HCT116 (cell line): ENCODE measurements at regions not wholly inside any gene's neighbourhood (a gene's known extent, or its start where the extent isn't known, plus 50 kb on each side); places are given as distances from the start of the nearest gene placed in this dataset.

Source experiments
- ATAC-seq: fragments of 200-7000 bp; cut with Tn5 transposase; 2 replicates; pipeline ENCODE4 v1.9.1; 2020; ENCODE audit warnings: mild to moderate bottlenecking, moderate library complexity
- BruUV-seq: library from RNA; stranded (reverse); fragments of 400-500 nt; replicated peaks from 2 replicates; lab custom pipeline; 2021; lab: Mats Ljungman, UMichigan
- CTCF ChIA-PET: fragments of 300-600 bp; sonication (Branson Sonifier 250); formaldehyde crosslinking; loops from one replicate; lab custom pipeline; 2021; ENCODE audit warnings: antibody characterized with exemption; lab: Charles Lee
- POLR2A ChIA-PET: fragments of 300-600, 350-600 bp; sonication (Branson Sonifier 250); formaldehyde crosslinking; loops from one replicate; lab custom pipeline; 2021; ENCODE audit warnings: antibody characterized with exemption; lab: Charles Lee
- RAD21 ChIA-PET, 2 experiments: fragments of 300-600 bp; sonication (Branson Sonifier 250); formaldehyde crosslinking; loops; one replicate each; lab custom pipeline; 2023; ENCODE audit warnings: low total read pairs in 2 of 2; ENCODE audit not compliant: uncharacterized antibody in 2 of 2, unreplicated experiment in 2 of 2, low non-redundant PET in 1 of 2; lab: Charles Lee
- DNase-seq: peaks from one replicate; pipeline ENCODE4 v3.0.0-alpha.2; 2010; ENCODE audit warnings: low read depth, low spot score
- H2AFZ ChIP-seq: fragments of 200-600 bp; shearing (Covaris generic), sonication (generic); 2 replicates; pipeline ENCODE4 v1.6.1; 2017; ENCODE audit warnings: low read depth, mixed run types, mixed read lengths, antibody characterized with exemption, low read length; ENCODE audit not compliant: poor library complexity, severe bottlenecking
- H3K27ac ChIP-seq: 2 replicates; pipeline ENCODE4 v1.5.1; 2012; ENCODE audit warnings: low read depth, low read length
- H3K27me3 ChIP-seq: fragments of 200-600 bp; sonication (generic); 2 replicates; pipeline ENCODE4 v1.6.1; 2016; ENCODE audit warnings: mixed run types, low read length, mixed read lengths; ENCODE audit not compliant: insufficient read depth
- H3K36me3 ChIP-seq, 2 experiments: fragments of 200-500 bp in 1 of 2; fragments of 200-600 bp in 1 of 2; sonication (Bioruptor generic) in 1 of 2; sonication (generic) in 1 of 2; 2 replicates each; pipeline versions ENCODE4 v1.5.1 to v1.6.1; 2014 to 2016; ENCODE audit warnings: low read length in 2 of 2, inconsistent platforms in 1 of 2, mixed read lengths in 1 of 2, mixed run types in 1 of 2; ENCODE audit not compliant: insufficient read depth in 2 of 2, control insufficient read depth in 1 of 2
- H3K4me1 ChIP-seq, 2 experiments: fragments of 200-600 bp in 1 of 2; sonication (generic) in 1 of 2; 2 replicates each; pipeline versions ENCODE4 v1.5.1 to v1.6.1; 2012 to 2017; ENCODE audit warnings: low read length in 2 of 2, inconsistent platforms in 1 of 2, mild to moderate bottlenecking in 1 of 2, mixed read lengths in 1 of 2, mixed run types in 1 of 2, moderate library complexity in 1 of 2; ENCODE audit not compliant: insufficient read depth in 2 of 2, control insufficient read depth in 1 of 2
- H3K4me2 ChIP-seq: fragments of 200-600 bp; sonication (generic); 2 replicates; pipeline ENCODE4 v1.6.1; 2017; ENCODE audit warnings: mixed run types, low read length, mixed read lengths
- H3K4me3 ChIP-seq, 2 experiments: fragments of 200-600 bp in 1 of 2; sonication (generic) in 1 of 2; replicated peaks in 1 of 2; 2 replicates each; pipeline ENCODE4 v1.5.1; 2011 to 2016; ENCODE audit warnings: low read length in 2 of 2, control low read depth in 1 of 2, low read depth in 1 of 2, mild to moderate bottlenecking in 1 of 2, mixed read lengths in 1 of 2, mixed run types in 1 of 2
- H3K79me2 ChIP-seq: fragments of 200-600 bp; sonication (generic); 2 replicates; pipeline ENCODE4 v1.6.1; 2017; ENCODE audit warnings: mild to moderate bottlenecking, mixed run types, low read length, moderate library complexity, mixed read lengths; ENCODE audit not compliant: insufficient read depth
- H3K9ac ChIP-seq: fragments of 200-600 bp; sonication (generic); 2 replicates; pipeline ENCODE4 v1.6.1; 2016; ENCODE audit warnings: low read length, mixed read lengths
- H3K9me2 ChIP-seq: fragments of 200-600 bp; sonication (generic), shearing (Covaris generic); 2 replicates; pipeline ENCODE4 v1.6.1; 2017; ENCODE audit warnings: mixed run types, mild to moderate bottlenecking, moderate library complexity; ENCODE audit not compliant: insufficient read depth
- H3K9me3 ChIP-seq, 2 experiments: fragments of 200-500 bp in 1 of 2; fragments of 200-600 bp in 1 of 2; sonication (Bioruptor generic) in 1 of 2; sonication (generic) in 1 of 2; 2 replicates each; pipeline ENCODE4 v1.6.1; 2014 to 2017; ENCODE audit warnings: low read length in 2 of 2, mixed read lengths in 2 of 2, inconsistent platforms in 1 of 2, low read depth in 1 of 2, mild to moderate bottlenecking in 1 of 2, mixed run types in 1 of 2, moderate library complexity in 1 of 2; ENCODE audit not compliant: control insufficient read depth in 1 of 2, insufficient read depth in 1 of 2
- H4K20me1 ChIP-seq: fragments of 200-600 bp; sonication (generic), shearing (Covaris generic); 2 replicates; pipeline ENCODE4 v1.6.1; 2017; ENCODE audit warnings: mixed run types, mild to moderate bottlenecking, moderate library complexity; ENCODE audit not compliant: insufficient read depth
- ATF3 ChIP-seq: IDR thresholded peaks from 2 replicates; pipeline ENCODE4 v1.6.1; 2012
- CBX3 ChIP-seq: IDR thresholded peaks from 2 replicates; pipeline ENCODE4 v1.6.1; 2012; ENCODE audit warnings: low read depth
- CEBPB ChIP-seq: IDR thresholded peaks from 2 replicates; pipeline ENCODE4 v1.6.1; 2012; ENCODE audit warnings: low read depth
- EZH2 ChIP-seq: fragments of 200-600 bp; sonication (generic); IDR thresholded peaks from 2 replicates; pipeline ENCODE4 v1.6.1; 2017; ENCODE audit warnings: antibody characterized with exemption, mixed run types
- EZH2phosphoT487 ChIP-seq: fragments of 200-600 bp; IDR thresholded peaks from 2 replicates; pipeline ENCODE4 v1.6.1; 2018; ENCODE audit warnings: antibody characterized with exemption, borderline replicate concordance
- JUND ChIP-seq: IDR thresholded peaks from 2 replicates; pipeline ENCODE4 v1.6.1; 2012
- MAX ChIP-seq: IDR thresholded peaks from 2 replicates; pipeline ENCODE4 v1.6.1; 2012
- POLR2A ChIP-seq: IDR thresholded peaks from 2 replicates; pipeline ENCODE4 v1.7.0; 2011; ENCODE audit warnings: borderline replicate concordance; ENCODE audit not compliant: insufficient read depth, insufficient read length; ENCODE audit errors: extremely low read depth
- RAD21 ChIP-seq: IDR thresholded peaks from 2 replicates; pipeline ENCODE4 v1.6.1; 2012; ENCODE audit warnings: low read depth, mild to moderate bottlenecking
- REST ChIP-seq: IDR thresholded peaks from 2 replicates; pipeline ENCODE4 v1.6.1; 2012; ENCODE audit warnings: low read depth
- SIN3A ChIP-seq: IDR thresholded peaks from 2 replicates; pipeline ENCODE4 v1.6.1; 2012; ENCODE audit warnings: low read depth
- YY1 ChIP-seq: IDR thresholded peaks from 2 replicates; pipeline ENCODE4 v1.6.1; 2011; ENCODE audit warnings: low read length, low read depth, moderate library complexity, mild to moderate bottlenecking; ENCODE audit not compliant: insufficient replicate concordance; ENCODE audit errors: extremely low read depth
- ZNF274 ChIP-seq: fragments of 200-500 bp; sonication (Bioruptor generic); IDR thresholded peaks from 2 replicates; pipeline ENCODE4 v1.6.1; 2014; ENCODE audit warnings: mild to moderate bottlenecking, low read depth, low read length, inconsistent platforms
- intact Hi-C: fragments of 100-400 bp; cut with micrococcal nuclease; formaldehyde crosslinking; loops from 2 replicates; pipeline ENCODE4 v1.10.0; 2022

- Histone ChIP-seq H3K4me1 (peaks cover 0 to 9% of the 10 kb centered on the region in 2 experiments; a peak in 1 of 4 replicates), H3K4me2 (no peak overlapping the region), H4K20me1 (no peaks in the 10 kb centered on the region), H3K4me3 (no peak overlapping the region), H3K27ac (no peak overlapping the region), H3K9ac (no peak overlapping the region), H3K9me3 (no peaks in the 10 kb centered on the region), H3K36me3 (no peaks in the 10 kb centered on the region), H3K9me2 (no peaks in the 10 kb centered on the region), H3K27me3 (no peaks in the 10 kb centered on the region), H3K79me2 (no peaks in the 10 kb centered on the region), H2AFZ (no peak overlapping the region)
- no peak for DNase-seq
- ChIA-PET POLR2A (no interaction called here), RAD21 (no interaction called here), CTCF (no interaction called here)
- BruUV-seq, result no TSS peak
- no peak for ATAC-seq
- TF ChIP-seq EZH2phosphoT487 (no peak), POLR2A (no peak), MAX (no peak), CEBPB (no peak), CBX3 (no peak), SIN3A (no peak), RAD21 (no peak), YY1 (no peak), JUND (no peak), ZNF274 (no peak), REST (no peak), ATF3 (no peak), EZH2 (no peak)
- intact Hi-C loops, result no loop called here
These were observed 75.2 kb upstream of the GPR6 start for GRCh38 chr6:109902870-109903269.
